ENCODE measurements at regions not wholly inside any gene's neighbourhood (a gene's known extent, or its start where the extent isn't known, plus 50 kb on each side); places are given as distances from the start of the nearest gene placed in this dataset.

DNA sequence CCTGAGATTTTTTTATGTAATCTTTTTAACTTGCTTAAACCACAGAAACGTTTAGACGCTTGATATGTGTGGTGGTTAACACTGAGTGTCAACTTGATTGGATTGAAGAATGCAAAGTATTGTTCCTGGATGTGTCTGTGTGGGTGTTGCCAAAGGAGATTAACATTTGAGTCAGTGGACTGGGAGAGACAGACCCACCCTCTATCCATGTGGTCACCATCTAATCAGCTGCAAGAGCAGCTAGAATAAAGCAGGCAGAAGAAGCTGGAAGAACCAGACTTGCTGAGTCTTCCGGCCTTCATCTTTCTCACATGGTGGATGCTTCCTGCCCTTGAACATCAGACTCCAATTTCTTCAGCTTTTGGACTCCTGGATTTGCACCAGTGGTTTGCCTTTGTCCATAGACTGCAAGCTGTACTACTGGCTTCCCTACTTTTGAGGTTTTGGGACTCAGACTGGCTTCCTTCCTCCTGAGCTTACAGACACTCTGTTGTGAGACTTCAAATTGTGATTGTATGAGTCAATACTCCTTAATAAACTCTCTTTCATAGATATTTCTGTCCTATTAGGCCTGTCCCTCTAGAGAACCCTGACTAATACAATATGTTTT lies 816.0 kb upstream of the CDH9 start:
- TF ChIP-seq, protein P1, sequence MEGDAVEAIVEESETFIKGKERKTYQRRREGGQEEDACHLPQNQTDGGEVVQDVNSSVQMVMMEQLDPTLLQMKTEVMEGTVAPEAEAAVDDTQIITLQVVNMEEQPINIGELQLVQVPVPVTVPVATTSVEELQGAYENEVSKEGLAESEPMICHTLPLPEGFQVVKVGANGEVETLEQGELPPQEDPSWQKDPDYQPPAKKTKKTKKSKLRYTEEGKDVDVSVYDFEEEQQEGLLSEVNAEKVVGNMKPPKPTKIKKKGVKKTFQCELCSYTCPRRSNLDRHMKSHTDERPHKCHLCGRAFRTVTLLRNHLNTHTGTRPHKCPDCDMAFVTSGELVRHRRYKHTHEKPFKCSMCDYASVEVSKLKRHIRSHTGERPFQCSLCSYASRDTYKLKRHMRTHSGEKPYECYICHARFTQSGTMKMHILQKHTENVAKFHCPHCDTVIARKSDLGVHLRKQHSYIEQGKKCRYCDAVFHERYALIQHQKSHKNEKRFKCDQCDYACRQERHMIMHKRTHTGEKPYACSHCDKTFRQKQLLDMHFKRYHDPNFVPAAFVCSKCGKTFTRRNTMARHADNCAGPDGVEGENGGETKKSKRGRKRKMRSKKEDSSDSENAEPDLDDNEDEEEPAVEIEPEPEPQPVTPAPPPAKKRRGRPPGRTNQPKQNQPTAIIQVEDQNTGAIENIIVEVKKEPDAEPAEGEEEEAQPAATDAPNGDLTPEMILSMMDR (IDR thresholded peaks at IDR 0.05): no peak
- TF ChIP-seq POLR2AphosphoS5 (IDR thresholded peaks at IDR 0.05) (no peak), POLR2A (IDR thresholded peaks at IDR 0.05) (no peak)

All from prostate gland (tissue), 2 donors.